GM12878 (cell line): ENCODE measurements at regions not wholly inside any gene's neighbourhood (a gene's known extent, or its start where the extent isn't known, plus 50 kb on each side); places are given as distances from the start of the nearest gene placed in this dataset.

Experiments used
- ATAC-seq: fragments of 200-7000 bp; cut with Tn5 transposase; 3 replicates; pipeline ENCODE4 v1.9.1; 2020; ENCODE audit warnings: mild to moderate bottlenecking, moderate library complexity
- BruUV-seq: library from RNA; stranded (reverse); fragments of 400-500 nt; replicated peaks from 2 replicates; lab custom pipeline; 2021; lab: Mats Ljungman, UMichigan
- CTCF ChIA-PET: fragments of 300-600 bp; sonication (Branson Sonifier 250); formaldehyde crosslinking; extraction: SDS; loops from one replicate; lab custom pipeline; 2021; ENCODE audit warnings: inconsistent platforms; lab: Yijun Ruan, JAX
- POLR2A ChIA-PET: fragments of 350-600 bp; formaldehyde crosslinking; extraction: SDS; loops from one replicate; lab custom pipeline; 2021; ENCODE audit warnings: inconsistent platforms; lab: Charles Lee
- RAD21 ChIA-PET: fragments of 300-600 bp; sonication (Branson Sonifier 250); formaldehyde crosslinking; loops from one replicate; lab custom pipeline; 2023; ENCODE audit warnings: antibody characterized with exemption; ENCODE audit not compliant: unreplicated experiment; lab: Charles Lee
- SMC1A ChIA-PET: fragments of 300-600 bp; sonication (Branson Sonifier 250); formaldehyde crosslinking; loops from one replicate; lab custom pipeline; 2023; ENCODE audit not compliant: unreplicated experiment, uncharacterized antibody; lab: Charles Lee
- DNase-seq: peaks from one replicate; pipeline ENCODE4 v3.0.0-alpha.2; 2011; ENCODE audit warnings: low read depth, low spot score
- FAIRE-seq: peaks from 3 replicates; lab custom pipeline; 2011; peaks lifted over from hg19 to GRCh38; lab: Jason Lieb, UNC
- H2AFZ ChIP-seq: 2 replicates; pipeline ENCODE4 v1.6.0; 2011; ENCODE audit warnings: low read depth, low read length, control low read depth; ENCODE audit not compliant: control insufficient read depth
- H3K27ac ChIP-seq: 2 replicates; pipeline ENCODE4 v1.5.1; 2011; ENCODE audit warnings: control low read depth; ENCODE audit not compliant: control insufficient read depth, insufficient read depth
- H3K27me3 ChIP-seq, 2 experiments: replicated peaks in 1 of 2; 2 replicates each; pipeline versions ENCODE4 v1.6.0 to v1.6.1; 2011; ENCODE audit warnings: low read length in 1 of 2; ENCODE audit not compliant: control insufficient read depth in 2 of 2, insufficient read depth in 2 of 2
- H3K36me3 ChIP-seq, 2 experiments: 2 replicates each; pipeline ENCODE4 v1.5.1; 2011; ENCODE audit warnings: low read length in 1 of 2; ENCODE audit not compliant: control insufficient read depth in 2 of 2, insufficient read depth in 2 of 2
- H3K4me1 ChIP-seq: 2 replicates; pipeline ENCODE4 v1.6.1; 2011; ENCODE audit warnings: mild to moderate bottlenecking, low read length, moderate library complexity, mixed read lengths; ENCODE audit not compliant: control insufficient read depth, insufficient read depth
- H3K4me2 ChIP-seq: 2 replicates; pipeline ENCODE4 v1.6.0; 2011; ENCODE audit warnings: control low read depth; ENCODE audit not compliant: control insufficient read depth, insufficient read depth
- H3K4me3 ChIP-seq: fragments of 200-600 bp; sonication (generic); 2 replicates; pipeline ENCODE4 v1.5.1; 2016
- H3K79me2 ChIP-seq: 2 replicates; pipeline ENCODE4 v1.6.0; 2011; ENCODE audit warnings: low read length; ENCODE audit not compliant: control insufficient read depth, insufficient read depth
- H3K9ac ChIP-seq: 2 replicates; pipeline ENCODE4 v1.8.0; 2011; ENCODE audit warnings: low read length, control low read depth, mixed read lengths; ENCODE audit not compliant: control insufficient read depth, insufficient read depth
- H3K9me3 ChIP-seq: replicated peaks from 3 replicates; pipeline ENCODE4 v1.5.1; 2011; ENCODE audit warnings: mild to moderate bottlenecking, low read length; ENCODE audit not compliant: control insufficient read depth, insufficient read depth
- H4K20me1 ChIP-seq: 2 replicates; pipeline ENCODE4 v1.6.0; 2011; ENCODE audit not compliant: control insufficient read depth, insufficient read depth
- BACH1 ChIP-seq: fragments of 450-650 bp; IDR thresholded peaks from 2 replicates; pipeline ENCODE4 v1.6.1; 2017; ENCODE audit warnings: mild to moderate bottlenecking, borderline replicate concordance
- CBFB ChIP-seq: IDR thresholded peaks from 2 replicates; pipeline ENCODE4 v1.6.1; 2016; ENCODE audit warnings: antibody characterized with exemption, low read depth
- DPF2 ChIP-seq: fragments of 450-650 bp; IDR thresholded peaks from 2 replicates; pipeline ENCODE4 v1.6.1; 2017; ENCODE audit warnings: mild to moderate bottlenecking
- IRF4 ChIP-seq: IDR thresholded peaks from 2 replicates; pipeline ENCODE4 v1.6.1; 2011; ENCODE audit warnings: low read depth, low read length
- LARP7 ChIP-seq: fragments of 450-650 bp; IDR thresholded peaks from 2 replicates; pipeline ENCODE4 v1.6.1; 2017; ENCODE audit warnings: mild to moderate bottlenecking
- NBN ChIP-seq: fragments of 450-650 bp; IDR thresholded peaks from 2 replicates; pipeline ENCODE4 v1.6.1; 2016
- NFYA ChIP-seq: IDR thresholded peaks from 2 replicates; pipeline ENCODE4 v1.6.1; 2011; ENCODE audit warnings: low read depth, mild to moderate bottlenecking, low read length, improper control_type of control experiment, borderline replicate concordance
- NFYB ChIP-seq: IDR thresholded peaks from 2 replicates; pipeline ENCODE4 v1.6.1; 2011; ENCODE audit warnings: low read depth, mild to moderate bottlenecking, low read length, improper control_type of control experiment, moderate library complexity; ENCODE audit not compliant: insufficient read depth
- RAD51 ChIP-seq: fragments of 450-650 bp; IDR thresholded peaks from 2 replicates; pipeline ENCODE4 v1.6.1; 2016; ENCODE audit warnings: moderate library complexity, mild to moderate bottlenecking, inconsistent platforms
- RCOR1 ChIP-seq: conservative IDR thresholded peaks from 2 replicates; pipeline ENCODE4 v1.6.1; 2012; ENCODE audit warnings: low read depth, low read length, improper control_type of control experiment
- SMAD1 ChIP-seq: fragments of 450-650 bp; IDR thresholded peaks from 2 replicates; pipeline ENCODE4 v1.6.1; 2018; ENCODE audit warnings: mild to moderate bottlenecking, low read depth; ENCODE audit not compliant: partially characterized antibody
- SMARCA5 ChIP-seq: fragments of 450-650 bp; IDR thresholded peaks from 2 replicates; pipeline ENCODE4 v1.6.1; 2017; ENCODE audit warnings: mild to moderate bottlenecking
- STAT1 ChIP-seq: fragments of 450-650 bp; conservative IDR thresholded peaks from 2 replicates; pipeline ENCODE4 v1.6.1; 2014; ENCODE audit warnings: antibody characterized with exemption, mild to moderate bottlenecking
- STAT3 ChIP-seq: IDR thresholded peaks from 2 replicates; pipeline ENCODE4 v1.6.1; 2011; ENCODE audit warnings: low read depth, low read length, improper control_type of control experiment
- TBL1XR1 ChIP-seq: IDR thresholded peaks from 2 replicates; pipeline ENCODE4 v1.6.1; 2012; ENCODE audit warnings: low read depth, low read length, improper control_type of control experiment
- ZBED1 ChIP-seq: IDR thresholded peaks from 2 replicates; pipeline ENCODE4 v1.6.1; 2016; ENCODE audit warnings: borderline replicate concordance
- ZNF622 ChIP-seq: fragments of 450-650 bp; IDR thresholded peaks from 2 replicates; pipeline ENCODE4 v1.6.1; 2017; ENCODE audit warnings: mild to moderate bottlenecking, inconsistent platforms
- WGBS: methylation state at CpG from one replicate; pipeline ENCODE4 v1.1.6; 2016; ENCODE audit warnings: low lambda C conversion rate; ENCODE audit not compliant: insufficient replicate concordance, insufficient coverage; ENCODE audit errors: missing lambda C conversion rate; 5-methylcytosine and 5-hydroxymethylcytosine counted together
- in situ Hi-C: fragments of 300-500 bp; cut with MboI; formaldehyde crosslinking; loops from 9 replicates; pipeline ENCODE4 v1.14.3; 2018; ENCODE audit warnings: mixed read lengths
- intact Hi-C: fragments of 100-400 bp; cut with micrococcal nuclease; formaldehyde crosslinking; loops from one replicate; pipeline ENCODE4 v1.14.2; 2022; ENCODE audit not compliant: unreplicated experiment
- TF ChIP-seq, protein P1 (sequence below): fragments of 450-650 bp; IDR thresholded peaks from 2 replicates; pipeline ENCODE4 v1.6.1; 2017; ENCODE audit warnings: low read depth, mild to moderate bottlenecking, moderate library complexity

- intact Hi-C loops (no loop called here), in situ Hi-C loops (no loop called here)
- BruUV-seq: no TSS peak
- Histone ChIP-seq H3K79me2 (no peaks in the 10 kb centered on the region), H3K27ac (no peak overlapping the region), H3K36me3 (no peaks in the 10 kb centered on the region), H3K4me3 (no peak overlapping the region), H4K20me1 (no peaks in the 10 kb centered on the region), H3K9me3 (no peaks in the 10 kb centered on the region), H3K4me1 (no peaks in the 10 kb centered on the region), H3K27me3 (no peaks in the 10 kb centered on the region), H3K4me2 (no peak overlapping the region), H3K9ac (no peak overlapping the region), H2AFZ (no peak overlapping the region)
- ChIA-PET RAD21 (no interaction called here), POLR2A (no interaction called here), SMC1A (interaction anchor here (2.0 kb wide), 1 partner anchor 9 kb away, joined by 5 read pairs; no protein-coding TSS in a partner anchor), CTCF (no interaction called here)
- 22% methylated on average over 7 of the region's 7 CpGs for WGBS
- no peak for FAIRE-seq
- TF ChIP-seq NBN (no peak), RCOR1 (no peak), IRF4 (no peak), LARP7 (no peak), ZNF622 (no peak), RAD51 (no peak), SMAD1 (no peak), DPF2 (no peak), TBL1XR1 (no peak), STAT3 (no peak), CBFB (no peak), BACH1 (no peak), SMARCA5 (no peak), NFYB (no peak), NFYA (no peak), ZBED1 (no peak), STAT1 (no peak)
- TF ChIP-seq, protein P1, sequence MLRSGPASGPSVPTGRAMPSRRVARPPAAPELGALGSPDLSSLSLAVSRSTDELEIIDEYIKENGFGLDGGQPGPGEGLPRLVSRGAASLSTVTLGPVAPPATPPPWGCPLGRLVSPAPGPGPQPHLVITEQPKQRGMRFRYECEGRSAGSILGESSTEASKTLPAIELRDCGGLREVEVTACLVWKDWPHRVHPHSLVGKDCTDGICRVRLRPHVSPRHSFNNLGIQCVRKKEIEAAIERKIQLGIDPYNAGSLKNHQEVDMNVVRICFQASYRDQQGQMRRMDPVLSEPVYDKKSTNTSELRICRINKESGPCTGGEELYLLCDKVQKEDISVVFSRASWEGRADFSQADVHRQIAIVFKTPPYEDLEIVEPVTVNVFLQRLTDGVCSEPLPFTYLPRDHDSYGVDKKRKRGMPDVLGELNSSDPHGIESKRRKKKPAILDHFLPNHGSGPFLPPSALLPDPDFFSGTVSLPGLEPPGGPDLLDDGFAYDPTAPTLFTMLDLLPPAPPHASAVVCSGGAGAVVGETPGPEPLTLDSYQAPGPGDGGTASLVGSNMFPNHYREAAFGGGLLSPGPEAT: no peak
- no peak for ATAC-seq
- DNase-seq: no peak
Observed at GRCh38 chr13:107395927-107396662, 819.2 kb downstream of the LIG4 start.
